ENCODE measurements at regions not wholly inside any gene's neighbourhood (a gene's known extent, or its start where the extent isn't known, plus 50 kb on each side); places are given as distances from the start of the nearest gene placed in this dataset.

DNA sequence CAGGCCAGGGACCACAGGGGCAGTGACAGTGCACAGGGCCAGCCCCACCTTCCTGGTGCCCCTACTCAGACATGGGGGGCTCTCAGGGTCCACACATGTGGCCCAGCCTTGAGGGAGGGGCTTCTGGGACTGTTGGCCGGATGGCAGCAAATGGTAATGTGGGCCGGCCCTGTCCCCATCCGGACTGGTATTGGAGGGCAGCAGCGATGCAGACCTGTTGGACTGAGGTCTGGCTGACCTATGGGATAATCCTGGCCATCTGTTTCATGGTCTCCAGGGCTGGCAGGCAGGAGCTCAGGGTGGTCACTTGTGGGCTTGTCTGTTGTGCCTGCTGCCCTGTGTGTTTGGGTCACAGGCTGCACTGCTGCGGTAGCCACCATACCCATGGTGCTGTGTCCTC is 387.5 kb downstream of the TMEM121 start:
- TF ChIP-seq, protein P1, sequence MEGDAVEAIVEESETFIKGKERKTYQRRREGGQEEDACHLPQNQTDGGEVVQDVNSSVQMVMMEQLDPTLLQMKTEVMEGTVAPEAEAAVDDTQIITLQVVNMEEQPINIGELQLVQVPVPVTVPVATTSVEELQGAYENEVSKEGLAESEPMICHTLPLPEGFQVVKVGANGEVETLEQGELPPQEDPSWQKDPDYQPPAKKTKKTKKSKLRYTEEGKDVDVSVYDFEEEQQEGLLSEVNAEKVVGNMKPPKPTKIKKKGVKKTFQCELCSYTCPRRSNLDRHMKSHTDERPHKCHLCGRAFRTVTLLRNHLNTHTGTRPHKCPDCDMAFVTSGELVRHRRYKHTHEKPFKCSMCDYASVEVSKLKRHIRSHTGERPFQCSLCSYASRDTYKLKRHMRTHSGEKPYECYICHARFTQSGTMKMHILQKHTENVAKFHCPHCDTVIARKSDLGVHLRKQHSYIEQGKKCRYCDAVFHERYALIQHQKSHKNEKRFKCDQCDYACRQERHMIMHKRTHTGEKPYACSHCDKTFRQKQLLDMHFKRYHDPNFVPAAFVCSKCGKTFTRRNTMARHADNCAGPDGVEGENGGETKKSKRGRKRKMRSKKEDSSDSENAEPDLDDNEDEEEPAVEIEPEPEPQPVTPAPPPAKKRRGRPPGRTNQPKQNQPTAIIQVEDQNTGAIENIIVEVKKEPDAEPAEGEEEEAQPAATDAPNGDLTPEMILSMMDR (IDR thresholded peaks at IDR 0.05; ENCODE audit: low read depth, low read length, missing input control): no peak
- TF ChIP-seq YY1 (IDR thresholded peaks at IDR 0.05): no peak
- TF ChIP-seq, protein P2, sequence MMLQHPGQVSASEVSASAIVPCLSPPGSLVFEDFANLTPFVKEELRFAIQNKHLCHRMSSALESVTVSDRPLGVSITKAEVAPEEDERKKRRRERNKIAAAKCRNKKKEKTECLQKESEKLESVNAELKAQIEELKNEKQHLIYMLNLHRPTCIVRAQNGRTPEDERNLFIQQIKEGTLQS (IDR thresholded peaks at IDR 0.05): no peak
- TF ChIP-seq, protein P3, sequence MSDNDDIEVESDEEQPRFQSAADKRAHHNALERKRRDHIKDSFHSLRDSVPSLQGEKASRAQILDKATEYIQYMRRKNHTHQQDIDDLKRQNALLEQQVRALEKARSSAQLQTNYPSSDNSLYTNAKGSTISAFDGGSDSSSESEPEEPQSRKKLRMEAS (IDR thresholded peaks at IDR 0.05): no peak
- TF ChIP-seq GABPA (IDR thresholded peaks at IDR 0.05 in 1 of 2, conservative IDR thresholded peaks at IDR 0.05 in 1 of 2): no peak
- no peak for TF ChIP-seq RAD21 (IDR thresholded peaks at IDR 0.05)
- TF ChIP-seq JUND (IDR thresholded peaks at IDR 0.05): no peak
- TF ChIP-seq TAF1 (conservative IDR thresholded peaks at IDR 0.05): no peak
- TF ChIP-seq RXRA (IDR thresholded peaks at IDR 0.05): no peak
- TF ChIP-seq, protein P4, sequence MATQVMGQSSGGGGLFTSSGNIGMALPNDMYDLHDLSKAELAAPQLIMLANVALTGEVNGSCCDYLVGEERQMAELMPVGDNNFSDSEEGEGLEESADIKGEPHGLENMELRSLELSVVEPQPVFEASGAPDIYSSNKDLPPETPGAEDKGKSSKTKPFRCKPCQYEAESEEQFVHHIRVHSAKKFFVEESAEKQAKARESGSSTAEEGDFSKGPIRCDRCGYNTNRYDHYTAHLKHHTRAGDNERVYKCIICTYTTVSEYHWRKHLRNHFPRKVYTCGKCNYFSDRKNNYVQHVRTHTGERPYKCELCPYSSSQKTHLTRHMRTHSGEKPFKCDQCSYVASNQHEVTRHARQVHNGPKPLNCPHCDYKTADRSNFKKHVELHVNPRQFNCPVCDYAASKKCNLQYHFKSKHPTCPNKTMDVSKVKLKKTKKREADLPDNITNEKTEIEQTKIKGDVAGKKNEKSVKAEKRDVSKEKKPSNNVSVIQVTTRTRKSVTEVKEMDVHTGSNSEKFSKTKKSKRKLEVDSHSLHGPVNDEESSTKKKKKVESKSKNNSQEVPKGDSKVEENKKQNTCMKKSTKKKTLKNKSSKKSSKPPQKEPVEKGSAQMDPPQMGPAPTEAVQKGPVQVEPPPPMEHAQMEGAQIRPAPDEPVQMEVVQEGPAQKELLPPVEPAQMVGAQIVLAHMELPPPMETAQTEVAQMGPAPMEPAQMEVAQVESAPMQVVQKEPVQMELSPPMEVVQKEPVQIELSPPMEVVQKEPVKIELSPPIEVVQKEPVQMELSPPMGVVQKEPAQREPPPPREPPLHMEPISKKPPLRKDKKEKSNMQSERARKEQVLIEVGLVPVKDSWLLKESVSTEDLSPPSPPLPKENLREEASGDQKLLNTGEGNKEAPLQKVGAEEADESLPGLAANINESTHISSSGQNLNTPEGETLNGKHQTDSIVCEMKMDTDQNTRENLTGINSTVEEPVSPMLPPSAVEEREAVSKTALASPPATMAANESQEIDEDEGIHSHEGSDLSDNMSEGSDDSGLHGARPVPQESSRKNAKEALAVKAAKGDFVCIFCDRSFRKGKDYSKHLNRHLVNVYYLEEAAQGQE (IDR thresholded peaks at IDR 0.05): no peak
- TF ChIP-seq, protein P5, sequence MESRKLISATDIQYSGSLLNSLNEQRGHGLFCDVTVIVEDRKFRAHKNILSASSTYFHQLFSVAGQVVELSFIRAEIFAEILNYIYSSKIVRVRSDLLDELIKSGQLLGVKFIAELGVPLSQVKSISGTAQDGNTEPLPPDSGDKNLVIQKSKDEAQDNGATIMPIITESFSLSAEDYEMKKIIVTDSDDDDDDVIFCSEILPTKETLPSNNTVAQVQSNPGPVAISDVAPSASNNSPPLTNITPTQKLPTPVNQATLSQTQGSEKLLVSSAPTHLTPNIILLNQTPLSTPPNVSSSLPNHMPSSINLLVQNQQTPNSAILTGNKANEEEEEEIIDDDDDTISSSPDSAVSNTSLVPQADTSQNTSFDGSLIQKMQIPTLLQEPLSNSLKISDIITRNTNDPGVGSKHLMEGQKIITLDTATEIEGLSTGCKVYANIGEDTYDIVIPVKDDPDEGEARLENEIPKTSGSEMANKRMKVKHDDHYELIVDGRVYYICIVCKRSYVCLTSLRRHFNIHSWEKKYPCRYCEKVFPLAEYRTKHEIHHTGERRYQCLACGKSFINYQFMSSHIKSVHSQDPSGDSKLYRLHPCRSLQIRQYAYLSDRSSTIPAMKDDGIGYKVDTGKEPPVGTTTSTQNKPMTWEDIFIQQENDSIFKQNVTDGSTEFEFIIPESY (IDR thresholded peaks at IDR 0.05): no peak
- TF ChIP-seq SP1 (IDR thresholded peaks at IDR 0.05): no peak
